NOMO-1 treated with DMSO at 0.1 percent for 48 hours (cell line): ENCODE measurements at regions not wholly inside any gene's neighbourhood (a gene's known extent, or its start where the extent isn't known, plus 50 kb on each side); places are given as distances from the start of the nearest gene placed in this dataset.
"Not testable (repeated sequence)": the region's sequence is repeated elsewhere in the genome, so short reads cannot be mapped to it uniquely, and the experiment has no call there.

ENCODE experiments used
- DNase-seq: peaks from one replicate; lab custom pipeline; 2025; ENCODE audit not compliant: unreplicated experiment; lab: John Stamatoyannopoulos, UW

- DNase-seq: no peak
Observed at GRCh38 chr9:38259056-38259455, 133.4 kb upstream of the ALDH1B1 start.

GRCh38 chr9:38257626-38258215, 134.8 kb upstream of the ALDH1B1 start:
- DNase-seq: no peak

GRCh38 chr9:38256461-38256860, 136.0 kb upstream of the ALDH1B1 start:
- DNase-seq: no peak

- DNase-seq: no peak
Observed at GRCh38 chr9:38255599-38255998, 136.9 kb upstream of the ALDH1B1 start.

GRCh38 chr9:38254756-38255155, 137.7 kb upstream of the ALDH1B1 start:
- no peak for DNase-seq

GRCh38 chr9:38254151-38254550, 138.4 kb upstream of the ALDH1B1 start:
- no peak for DNase-seq

GRCh38 chr9:38253200-38253599, 139.3 kb upstream of the ALDH1B1 start:
- DNase-seq: no peak

GRCh38 chr9:38251036-38251860, 141.3 kb upstream of the ALDH1B1 start:
- DNase-seq: no peak

- no peak for DNase-seq
Observed at GRCh38 chr9:38250279-38251035, 142.0 kb upstream of the ALDH1B1 start.

- no peak for DNase-seq
Observed at GRCh38 chr9:38249587-38250210, 142.8 kb upstream of the ALDH1B1 start.

- DNase-seq: no peak
Observed at GRCh38 chr9:38249049-38249448, 143.5 kb upstream of the ALDH1B1 start.

- no peak for DNase-seq
Observed at GRCh38 chr9:38246833-38247232, 145.7 kb upstream of the ALDH1B1 start.

- peak; percentile 14 for DNase-seq
Observed at GRCh38 chr9:38244971-38245370, 147.5 kb upstream of the ALDH1B1 start.

GRCh38 chr9:38243993-38244392, 148.5 kb upstream of the ALDH1B1 start:
- no peak for DNase-seq

GRCh38 chr9:38242151-38242550, 150.4 kb upstream of the ALDH1B1 start:
- DNase-seq: not testable (repeated sequence)

GRCh38 chr9:38240051-38240450, 152.5 kb upstream of the ALDH1B1 start:
- DNase-seq: no peak

GRCh38 chr9:38235244-38235643, 157.3 kb upstream of the ALDH1B1 start:
- no peak for DNase-seq

- DNase-seq: no peak
Observed at GRCh38 chr9:38234479-38235170, 157.9 kb upstream of the ALDH1B1 start.

- no peak for DNase-seq
Observed at GRCh38 chr9:38233796-38234355, 158.6 kb upstream of the ALDH1B1 start.

GRCh38 chr9:38233343-38233742, 159.2 kb upstream of the ALDH1B1 start:
- no peak for DNase-seq

- no peak for DNase-seq
Observed at GRCh38 chr9:38232895-38233294, 159.6 kb upstream of the ALDH1B1 start.
